K562 (cell line): ENCODE measurements at regions not wholly inside any gene's neighbourhood (a gene's known extent, or its start where the extent isn't known, plus 50 kb on each side); places are given as distances from the start of the nearest gene placed in this dataset.

Experiments
- ARID1B ChIP-seq: fragments of 450-650 bp; IDR thresholded peaks from 2 replicates; pipeline ENCODE4 v1.6.1; 2016; ENCODE audit warnings: antibody characterized with exemption, mild to moderate bottlenecking, inconsistent platforms
- ATF1 ChIP-seq, 2 experiments: fragments of 450-650 bp in 1 of 2; IDR thresholded peaks; 2 replicates each; pipeline ENCODE4 v1.6.1; 2016; ENCODE audit warnings: missing compliant biosample characterization in 1 of 2, missing genetic modification characterization in 1 of 2
- BRCA1 ChIP-seq, 2 experiments: fragments of 450-650 bp in 1 of 2; sonication (generic) in 1 of 2; formaldehyde crosslinking in 1 of 2; IDR thresholded peaks; 2 replicates each; pipeline versions ENCODE4 v1.5.0 to v1.6.1; 2017 to 2020; ENCODE audit warnings: mild to moderate bottlenecking in 1 of 2, missing genetic modification reagents in 1 of 2
- BRD4 ChIP-seq: fragments of 200-600 bp; sonication (generic); IDR thresholded peaks from 2 replicates; pipeline ENCODE4 v1.6.1; 2017; ENCODE audit warnings: inconsistent platforms
- C11orf30 ChIP-seq: fragments of 450-650 bp; IDR thresholded peaks from 2 replicates; pipeline ENCODE4 v1.6.1; 2016; ENCODE audit warnings: low read depth, mild to moderate bottlenecking
- CHAMP1 ChIP-seq: fragments of 450-650 bp; IDR thresholded peaks from 2 replicates; pipeline ENCODE4 v1.6.1; 2016; ENCODE audit warnings: mild to moderate bottlenecking
- DMBX1 ChIP-seq: fragments of 250-450 bp; sonication (Bioruptor Pico); IDR thresholded peaks from 2 replicates; pipeline ENCODE4 v1.8.0; 2022; ENCODE audit warnings: inconsistent platforms, mild to moderate bottlenecking, moderate library complexity, borderline replicate concordance
- ETV1 ChIP-seq: fragments of 450-650 bp; conservative IDR thresholded peaks from 2 replicates; pipeline ENCODE4 v1.6.1; 2016; ENCODE audit warnings: missing genetic modification characterization, control low read depth, low read depth, missing compliant biosample characterization
- GABPA ChIP-seq: fragments of 200-800 bp; sonication (Bioruptor generic); conservative IDR thresholded peaks from 2 replicates; pipeline ENCODE4 v1.6.1; 2016; ENCODE audit warnings: low read depth, missing genetic modification characterization, missing compliant biosample characterization
- HDAC1 ChIP-seq, 2 experiments: fragments of 450-650 bp; IDR thresholded peaks; 2 replicates each; pipeline ENCODE4 v1.6.1; 2016 to 2017; ENCODE audit warnings: inconsistent platforms in 1 of 2, mild to moderate bottlenecking in 1 of 2, moderate library complexity in 1 of 2
- HIVEP1 ChIP-seq: fragments of 250-450 bp; sonication (Bioruptor Pico); IDR thresholded peaks from 2 replicates; pipeline ENCODE4 v1.4.0; 2020; ENCODE audit warnings: mild to moderate bottlenecking
- HNRNPLL ChIP-seq: fragments of 200-400 bp; formaldehyde crosslinking; IDR thresholded peaks from 2 replicates; pipeline ENCODE4 v1.6.1; 2017; ENCODE audit warnings: low read length, low read depth, mild to moderate bottlenecking; ENCODE audit not compliant: poor library complexity, severe bottlenecking
- MAFF ChIP-seq: IDR thresholded peaks from 2 replicates; pipeline ENCODE4 v1.6.1; 2012; ENCODE audit warnings: low read length, improper control_type of control experiment
- MAFG ChIP-seq: fragments of 450-650 bp; conservative IDR thresholded peaks from 2 replicates; pipeline ENCODE4 v1.6.1; 2016; ENCODE audit warnings: missing genetic modification characterization, missing compliant biosample characterization
- MAFK ChIP-seq: IDR thresholded peaks from 2 replicates; pipeline ENCODE4 v1.6.1; 2011; ENCODE audit warnings: low read length, improper control_type of control experiment
- MTA2 ChIP-seq: fragments of 450-650 bp; IDR thresholded peaks from 2 replicates; pipeline ENCODE4 v1.6.1; 2016; ENCODE audit warnings: low read depth
- NR0B1 ChIP-seq: fragments of 450-650 bp; IDR thresholded peaks from one replicate; pipeline ENCODE4 v1.6.1; 2018; ENCODE audit warnings: mild to moderate bottlenecking, moderate library complexity; ENCODE audit not compliant: partially characterized antibody
- PCBP2 ChIP-seq: fragments of 200-400 bp; formaldehyde crosslinking; IDR thresholded peaks from 2 replicates; pipeline ENCODE4 v1.6.1; 2018; ENCODE audit warnings: low read length, low read depth, mild to moderate bottlenecking, moderate library complexity; ENCODE audit not compliant: poor library complexity, severe bottlenecking
- RFX5 ChIP-seq: IDR thresholded peaks from 2 replicates; pipeline ENCODE4 v1.6.1; 2011; ENCODE audit warnings: low read depth, mild to moderate bottlenecking, improper control_type of control experiment, low read length
- SOX6 ChIP-seq: fragments of 450-650 bp; IDR thresholded peaks from 2 replicates; pipeline ENCODE4 v1.6.1; 2014; ENCODE audit warnings: mild to moderate bottlenecking
- TAF15 ChIP-seq: fragments of 200-400 bp; formaldehyde crosslinking; IDR thresholded peaks from 2 replicates; pipeline ENCODE4 v1.6.1; 2017; ENCODE audit warnings: mild to moderate bottlenecking, low read depth, low read length, moderate library complexity
- ZNF395 ChIP-seq: fragments of 200-800 bp; sonication (Bioruptor generic); IDR thresholded peaks from 2 replicates; pipeline ENCODE4 v1.6.1; 2017; ENCODE audit warnings: missing genetic modification characterization, missing compliant biosample characterization
- ZNF436 ChIP-seq: fragments of 250-450, 450-650 bp; sonication (Bioruptor Pico); formaldehyde crosslinking; IDR thresholded peaks from 2 replicates; pipeline ENCODE4 v1.7.0; 2020; ENCODE audit warnings: mild to moderate bottlenecking
- TF ChIP-seq, protein P1 (sequence below): fragments of 250-450 bp; sonication (Bioruptor Pico); IDR thresholded peaks from 2 replicates; pipeline ENCODE4 v1.9.0; 2021; ENCODE audit warnings: mild to moderate bottlenecking

DNA sequence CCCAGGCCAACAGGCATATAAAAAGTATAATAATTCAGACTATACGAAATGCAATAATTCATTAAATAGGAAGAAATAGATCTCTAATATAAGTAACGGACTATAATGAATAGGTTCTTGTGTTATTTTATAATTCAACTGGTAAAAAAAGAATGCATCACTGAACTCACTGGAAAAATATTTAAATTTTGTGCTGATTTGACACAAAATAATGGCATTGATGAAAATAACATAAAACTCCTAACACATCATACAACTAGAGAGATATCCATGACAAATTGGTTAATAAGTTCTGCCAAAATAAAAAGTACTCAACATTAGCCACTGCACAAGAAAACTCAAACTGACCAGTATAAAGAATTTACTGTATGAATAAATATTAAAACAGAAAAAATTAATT, 57.1 kb upstream of the RAB4A start (continued):
- TF ChIP-seq MAFG (peak; percentile 77), MAFK (peak; percentile 71), ARID1B (no peak), DMBX1 (no peak), BRCA1 (IDR thresholded peaks at IDR 0.05) (no peak), BRCA1 (CRISPR knock-in tag; IDR thresholded peaks at IDR 0.05) (no peak), ETV1 (tag) (no peak), RFX5 (no peak), HIVEP1 (no peak), NR0B1 (no peak), C11orf30 (peak; percentile 79), GABPA (tag) (no peak), PCBP2 (no peak), CHAMP1 (no peak), ZNF395 (CRISPR knock-in tag) (no peak), BRD4 (no peak), HDAC1 (IDR thresholded peaks at IDR 0.05) (no peak), ZNF436 (CRISPR knock-in tag) (no peak), HNRNPLL (no peak), SOX6 (no peak), ATF1 (CRISPR knock-in tag; IDR thresholded peaks at IDR 0.05) (no peak), ATF1 (tag; IDR thresholded peaks at IDR 0.05) (no peak), MTA2 (no peak), TAF15 (no peak), MAFF (peak; percentile 70)
- TF ChIP-seq, protein P1, sequence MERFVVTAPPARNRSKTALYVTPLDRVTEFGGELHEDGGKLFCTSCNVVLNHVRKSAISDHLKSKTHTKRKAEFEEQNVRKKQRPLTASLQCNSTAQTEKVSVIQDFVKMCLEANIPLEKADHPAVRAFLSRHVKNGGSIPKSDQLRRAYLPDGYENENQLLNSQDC (CRISPR knock-in tag): no peak
